ENCODE measurements at regions not wholly inside any gene's neighbourhood (a gene's known extent, or its start where the extent isn't known, plus 50 kb on each side); places are given as distances from the start of the nearest gene placed in this dataset.

GRCh38 chr13:22707946-22708345 is 472.8 kb upstream of the SGCG start (continued):
- TF ChIP-seq RERE (CRISPR knock-in tag; IDR thresholded peaks at IDR 0.05; ENCODE audit: borderline replicate concordance) (no peak), PRDM10 (IDR thresholded peaks at IDR 0.05; ENCODE audit: partially characterized antibody) (no peak), EZH2 (IDR thresholded peaks at IDR 0.05; ENCODE audit: borderline replicate concordance, low read depth, low read length) (no peak), KDM4B (IDR thresholded peaks at IDR 0.05; ENCODE audit: borderline replicate concordance in 2 of 2, low read depth in 1 of 2) (no peak), OTX1 (CRISPR knock-in tag; IDR thresholded peaks at IDR 0.05) (no peak), E2F3 (CRISPR knock-in tag; IDR thresholded peaks at IDR 0.05) (no peak), ARID4B (CRISPR knock-in tag; IDR thresholded peaks at IDR 0.05) (no peak), ZNF324 (CRISPR knock-in tag; IDR thresholded peaks at IDR 0.05) (no peak)
